NCI-H226 (cell line): ENCODE measurements at regions not wholly inside any gene's neighbourhood (a gene's known extent, or its start where the extent isn't known, plus 50 kb on each side); places are given as distances from the start of the nearest gene placed in this dataset.

Source experiments
- DNase-seq: peaks from one replicate; pipeline ENCODE4 v3.0.0-alpha.2; 2015

DNA sequence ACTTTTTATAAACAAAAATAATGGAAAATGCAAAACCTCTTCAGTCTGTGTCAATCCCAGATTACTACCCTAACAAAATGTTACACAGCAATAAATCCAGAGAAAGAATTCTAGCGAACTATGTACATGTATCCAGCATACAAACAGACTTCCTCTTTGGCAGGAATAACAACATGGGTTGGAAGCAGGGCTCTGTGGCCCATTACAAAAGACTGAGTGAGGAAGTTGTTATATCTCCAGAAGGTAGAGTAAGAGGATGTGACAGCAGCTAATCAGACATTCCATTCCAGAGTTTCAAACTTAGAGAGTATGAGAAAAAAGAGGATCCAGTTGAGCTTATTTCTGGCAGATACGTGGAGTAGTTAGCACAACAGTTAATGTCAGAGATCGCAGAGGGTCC, 294.0 kb upstream of the PLSCR5 start:
- DNase-seq = peak; percentile 55

DNA sequence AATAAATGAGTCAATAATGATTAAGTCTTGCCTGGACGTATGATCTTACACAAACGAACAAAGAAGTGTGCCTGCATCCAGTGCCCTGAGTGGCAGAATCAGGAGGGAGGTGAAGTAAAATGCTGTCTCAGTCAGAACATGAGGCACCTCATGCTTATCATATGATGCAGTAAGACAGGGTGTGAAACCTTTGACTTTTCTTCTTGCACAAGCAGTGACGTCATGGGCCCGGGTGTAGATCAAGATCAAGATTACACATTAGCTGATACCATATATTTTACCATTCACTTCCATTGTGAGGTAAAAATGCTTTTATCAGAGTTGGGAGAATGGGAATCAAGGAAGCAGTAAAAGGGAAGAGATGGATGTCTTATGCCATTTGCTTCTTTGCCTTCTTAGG, 291.6 kb upstream of the PLSCR5 start:
- DNase-seq = no peak

DNA sequence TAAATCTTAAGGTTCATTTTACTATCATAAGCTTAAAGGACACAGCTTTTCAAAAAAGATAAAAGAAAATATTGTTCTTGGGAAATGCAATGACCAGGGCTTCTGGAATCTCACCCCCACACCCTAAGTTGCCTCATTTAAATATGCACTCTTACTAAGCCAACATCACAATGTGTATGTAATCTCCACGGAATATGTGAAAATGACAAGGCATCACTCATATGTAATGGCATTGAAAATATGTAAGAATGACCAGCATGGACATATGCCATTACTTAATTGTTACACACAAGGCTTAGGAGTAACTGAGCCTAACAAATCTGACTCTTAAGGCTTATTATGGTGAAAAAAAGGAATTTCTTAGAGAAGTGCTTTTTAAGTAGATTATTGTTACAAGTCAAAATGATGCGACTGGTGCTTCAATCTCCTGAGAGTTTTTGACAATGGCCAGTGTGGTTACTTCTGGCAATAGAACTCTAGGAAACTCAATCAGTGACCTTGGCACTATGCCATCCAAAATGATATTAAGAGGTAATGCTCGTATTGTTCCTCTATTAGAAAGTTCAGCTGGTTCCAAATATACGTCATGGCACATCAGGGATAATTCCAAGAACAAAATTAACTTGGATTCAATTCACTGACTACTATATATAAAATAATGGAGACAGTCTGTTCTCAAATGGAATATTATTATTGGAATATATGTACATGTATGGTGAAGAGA, 290.0 kb upstream of the PLSCR5 start:
- DNase-seq = peak; percentile 66

DNA sequence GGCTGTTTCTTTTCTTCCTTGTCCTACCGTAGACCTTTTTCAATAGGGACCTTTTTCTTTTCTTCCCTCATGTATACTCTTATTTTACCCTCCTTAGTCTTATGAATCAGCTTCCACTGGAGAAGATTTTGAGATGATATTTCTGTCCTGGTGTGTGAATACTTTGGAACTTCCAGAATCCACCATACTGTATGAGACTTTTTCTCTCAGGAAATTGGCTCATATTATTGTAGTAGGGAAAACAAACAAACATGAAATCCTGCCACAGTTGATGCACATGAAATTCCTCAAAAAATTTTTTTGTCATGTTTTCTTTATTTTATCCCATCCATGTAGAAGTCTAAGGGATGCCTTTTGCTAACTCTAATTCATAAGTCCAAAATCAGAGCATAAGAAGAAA, 289.3 kb upstream of the PLSCR5 start:
- no peak for DNase-seq

DNA sequence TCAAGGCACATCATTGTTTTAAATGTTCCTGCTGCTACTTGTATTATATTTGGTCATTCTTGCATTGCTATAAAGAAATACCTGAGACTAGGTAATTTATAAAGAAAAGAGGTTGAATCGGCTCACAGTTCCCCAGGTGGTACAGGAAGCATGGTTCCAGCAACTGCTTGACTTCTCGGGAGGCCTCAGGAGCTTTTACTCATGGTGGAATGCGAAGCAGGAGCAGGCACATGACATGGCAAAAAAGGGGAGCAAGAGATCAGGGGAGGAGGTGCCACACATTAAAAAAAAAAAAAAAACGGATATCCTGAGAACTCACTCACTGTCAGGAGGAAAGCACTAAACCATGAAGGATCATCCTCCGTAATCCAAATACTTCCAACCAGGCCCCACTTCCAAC, 286.9 kb upstream of the PLSCR5 start:
- no peak for DNase-seq

DNA sequence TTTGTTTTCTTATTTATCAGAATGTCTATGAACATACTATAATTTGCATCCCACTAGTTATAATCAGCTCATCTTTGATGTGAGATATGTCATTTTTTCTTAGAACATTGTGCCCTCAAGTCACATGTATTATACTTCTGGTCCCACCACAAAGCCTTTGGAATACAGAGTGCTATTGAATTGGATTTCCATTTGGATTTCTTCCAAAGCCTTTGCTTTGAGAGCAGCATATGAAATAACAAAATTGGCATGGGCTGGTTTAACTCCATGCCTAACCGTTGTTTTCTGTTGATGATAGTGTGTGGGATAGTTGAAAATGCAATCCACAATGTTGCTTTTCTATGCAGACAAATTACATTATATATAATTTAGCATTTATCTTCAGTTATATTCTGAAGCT, 284.5 kb upstream of the PLSCR5 start:
- no peak for DNase-seq

DNA sequence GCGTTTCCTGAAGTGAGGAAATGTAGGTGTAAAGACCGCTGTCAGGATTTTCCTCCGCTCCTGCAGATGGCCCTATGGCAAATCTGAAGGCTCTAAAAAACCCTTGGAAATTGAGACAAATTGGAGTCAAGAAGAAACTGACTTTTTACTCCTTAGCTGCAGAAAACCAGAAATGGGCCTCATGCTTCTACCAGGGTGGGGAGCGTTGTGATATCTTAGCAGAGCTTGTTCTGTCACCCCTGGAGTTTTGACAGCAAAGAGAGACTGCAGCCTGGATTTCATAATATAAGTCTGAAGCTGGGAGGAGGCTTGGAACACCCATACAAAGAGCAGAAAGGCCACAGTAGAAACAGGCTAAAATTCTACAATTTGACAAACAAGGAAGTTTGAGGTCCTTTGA, 283.0 kb upstream of the PLSCR5 start:
- DNase-seq = no peak

DNA sequence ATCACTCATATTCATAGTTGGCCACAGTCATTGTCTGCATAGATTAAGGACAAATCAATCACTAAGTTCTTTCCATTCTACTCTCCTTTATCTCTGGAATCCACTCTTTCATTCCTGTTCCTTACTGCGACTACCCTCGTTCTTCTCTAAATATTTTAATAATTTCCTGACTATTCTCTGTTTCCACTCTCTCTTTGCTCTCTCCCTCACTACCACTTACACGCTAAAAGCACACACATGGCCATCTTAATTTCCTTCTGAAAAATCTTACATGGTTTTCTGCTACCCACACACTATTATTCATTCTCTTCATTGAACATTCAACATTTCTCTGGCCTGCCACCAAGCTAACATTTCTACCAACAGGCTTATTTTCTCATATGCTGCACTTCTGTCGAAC, 279.6 kb upstream of the PLSCR5 start:
- DNase-seq = no peak

DNA sequence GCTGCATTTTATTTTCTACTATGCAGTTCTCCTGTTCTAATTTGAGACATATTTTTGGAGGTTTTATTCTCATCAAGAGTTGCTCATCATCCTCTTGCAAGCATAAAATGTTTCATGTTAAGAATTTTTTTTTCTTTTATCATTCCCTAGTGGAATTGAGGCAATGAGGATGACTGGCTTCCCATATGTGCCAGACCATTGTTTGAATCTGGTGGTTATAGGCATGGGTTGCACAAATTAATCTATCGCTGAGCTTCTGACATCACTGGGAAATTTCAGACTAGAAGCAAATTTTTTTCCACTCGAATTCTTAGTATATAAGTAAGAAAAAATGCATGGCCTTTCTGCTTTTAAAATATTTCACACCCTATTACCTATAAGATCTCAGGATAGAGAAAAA, 279.1 kb upstream of the PLSCR5 start:
- no peak for DNase-seq

DNA sequence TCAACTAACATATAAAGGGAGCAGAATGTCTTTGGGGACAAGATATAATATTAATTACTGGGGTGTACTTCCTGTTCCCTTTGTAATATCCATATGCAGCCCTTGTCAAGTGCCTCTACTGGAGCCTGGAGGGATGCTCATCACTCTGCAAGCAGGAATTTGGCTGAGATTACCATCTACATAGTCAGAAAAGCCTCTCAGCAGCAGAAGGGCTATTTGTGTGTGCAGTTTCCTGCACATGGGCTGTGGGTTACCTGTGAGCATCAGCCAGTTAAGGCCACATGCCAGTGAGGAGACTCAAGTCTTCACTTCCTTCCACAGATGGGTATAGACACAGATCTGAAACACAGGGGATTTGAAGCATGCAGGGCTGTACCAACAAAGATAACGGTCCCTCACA, 278.1 kb upstream of the PLSCR5 start:
- no peak for DNase-seq

DNA sequence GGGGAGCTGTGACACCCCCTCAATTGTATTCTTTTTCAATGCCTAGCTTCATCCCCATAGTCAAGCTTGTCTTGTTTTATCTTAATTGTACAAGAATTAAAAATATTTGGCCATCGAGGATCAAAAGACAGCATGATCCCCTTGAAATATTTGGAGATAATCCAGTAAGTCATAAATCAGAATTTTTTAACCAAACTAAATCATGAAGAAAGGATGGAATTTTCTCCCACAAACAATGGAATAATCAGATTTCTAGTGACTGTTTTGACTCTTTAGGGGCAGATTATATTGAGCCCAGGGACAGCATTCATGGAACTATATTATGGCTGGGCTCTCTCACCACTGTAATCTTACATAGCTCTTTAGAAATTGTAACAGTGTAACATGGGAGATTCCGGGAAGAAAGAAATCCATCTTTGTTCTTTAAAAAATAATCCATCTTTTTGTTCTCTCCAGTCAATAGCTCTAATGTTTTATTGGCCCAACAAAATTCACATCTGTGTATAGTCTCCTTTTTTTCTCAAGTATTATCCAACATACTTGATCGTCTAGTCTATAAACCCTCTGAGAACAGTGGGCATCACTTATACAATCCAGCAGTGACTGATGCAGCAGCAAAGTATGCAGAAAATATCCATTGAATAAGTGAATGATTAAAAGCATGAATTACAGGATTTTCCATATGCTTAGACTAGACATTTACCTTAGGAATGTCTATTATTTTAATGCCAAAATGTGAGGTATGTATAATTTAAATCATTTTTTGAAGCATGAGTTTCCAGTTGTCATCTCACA, 277.0 kb upstream of the PLSCR5 start:
- DNase-seq = no peak

DNA sequence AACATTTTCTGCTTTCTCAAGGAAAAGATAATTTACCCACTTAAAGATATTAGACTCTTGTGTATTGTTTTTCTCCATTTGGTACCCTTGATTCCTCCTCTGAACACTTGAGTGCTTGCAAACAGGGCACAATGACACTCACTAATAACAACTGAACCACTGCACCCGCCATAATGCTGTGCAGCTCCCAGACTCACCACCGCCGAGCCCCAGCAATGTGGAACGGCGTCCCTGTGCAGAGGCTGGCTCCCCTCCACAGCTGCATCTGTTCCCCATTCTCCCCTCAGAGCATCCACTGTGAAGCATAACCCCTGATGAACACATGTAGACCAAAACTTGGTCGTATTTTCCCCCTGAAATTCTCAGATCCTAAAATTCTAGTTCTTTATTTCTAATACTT, 276.2 kb upstream of the PLSCR5 start:
- no peak for DNase-seq

DNA sequence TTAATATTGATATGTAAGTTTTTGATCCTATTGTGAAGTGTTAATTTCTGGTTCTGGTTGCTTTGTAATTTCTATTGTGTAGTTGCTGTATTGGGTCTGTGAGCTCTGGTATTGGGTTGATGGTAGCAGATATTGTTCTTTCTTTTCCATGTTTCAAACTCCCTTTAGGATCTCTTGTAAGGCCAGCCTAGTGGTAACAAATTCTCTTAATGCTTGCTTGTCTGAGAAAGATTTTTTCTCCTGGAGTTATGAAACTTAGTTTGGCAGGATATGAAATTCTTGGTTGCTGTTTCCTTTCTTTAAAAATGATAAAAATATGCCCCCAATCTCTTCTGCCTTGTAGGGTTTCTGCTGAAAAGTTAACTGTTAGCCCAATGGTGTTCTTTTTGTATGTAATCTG, 268.6 kb upstream of the PLSCR5 start:
- no peak for DNase-seq

DNA sequence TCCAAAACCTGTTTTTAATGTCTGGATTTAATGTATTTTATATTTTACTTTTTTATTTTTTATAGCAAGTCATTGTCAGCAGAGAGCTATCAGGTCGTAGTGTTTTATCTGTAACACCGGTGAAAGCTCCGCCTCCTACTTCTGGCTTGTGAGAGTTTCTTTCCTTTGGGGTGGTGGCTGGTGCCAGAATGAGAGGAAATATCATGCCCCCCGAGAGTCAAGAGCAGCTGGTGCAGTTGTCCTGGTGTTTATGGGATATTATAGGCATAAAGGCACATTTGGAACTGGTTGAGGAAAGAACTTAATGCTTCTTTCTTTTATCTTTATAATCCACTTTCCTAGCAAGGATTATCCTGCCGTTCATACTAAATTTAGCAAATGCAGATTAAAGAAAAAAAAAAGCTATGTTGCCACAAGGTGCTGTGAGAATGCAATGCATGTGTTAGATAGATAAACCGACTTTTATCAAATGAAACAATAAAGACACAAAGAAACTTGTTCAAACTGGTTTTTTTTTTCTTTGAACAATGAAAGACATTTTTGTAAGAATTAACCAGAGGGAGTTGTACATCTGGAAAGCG, 260.1 kb upstream of the PLSCR5 start:
- DNase-seq = no peak

DNA sequence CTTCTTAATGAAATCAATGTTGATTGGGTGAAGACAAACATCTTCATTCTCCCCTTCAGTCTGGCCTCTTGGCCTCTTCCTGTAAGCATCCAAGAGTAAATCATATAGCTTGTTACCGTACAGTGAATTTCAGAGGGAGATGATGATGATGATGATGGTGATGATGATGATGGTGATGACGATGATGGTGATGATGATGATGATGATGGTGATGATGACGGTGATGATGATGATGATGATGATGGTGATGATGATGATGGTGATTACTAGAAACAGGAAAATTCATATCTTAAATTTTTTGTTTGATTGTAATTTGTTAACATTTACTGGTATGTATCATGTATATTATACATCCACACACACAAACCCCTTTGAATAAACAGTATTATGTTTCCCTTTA, 256.1 kb upstream of the PLSCR5 start:
- DNase-seq = no peak

DNA sequence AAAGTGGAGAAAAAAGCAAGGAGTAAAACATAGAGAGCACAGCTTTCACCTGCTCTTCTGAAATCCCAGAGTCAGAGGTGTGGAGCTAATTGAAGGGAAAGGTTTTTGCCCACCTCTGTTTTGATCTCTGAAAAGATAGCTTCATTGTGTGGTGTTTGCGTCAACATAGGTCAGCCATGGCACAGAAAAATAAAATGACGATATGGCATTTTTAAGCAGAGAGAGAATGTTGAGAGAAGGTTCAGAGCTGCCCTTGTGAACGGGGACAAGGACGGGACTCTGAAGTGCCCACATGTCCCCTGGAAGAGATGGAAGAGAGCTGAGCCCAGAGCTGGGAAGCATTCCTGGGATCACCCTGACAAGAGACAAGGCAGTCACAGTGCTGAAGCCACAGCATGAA, 249.4 kb upstream of the PLSCR5 start:
- DNase-seq = no peak

DNA sequence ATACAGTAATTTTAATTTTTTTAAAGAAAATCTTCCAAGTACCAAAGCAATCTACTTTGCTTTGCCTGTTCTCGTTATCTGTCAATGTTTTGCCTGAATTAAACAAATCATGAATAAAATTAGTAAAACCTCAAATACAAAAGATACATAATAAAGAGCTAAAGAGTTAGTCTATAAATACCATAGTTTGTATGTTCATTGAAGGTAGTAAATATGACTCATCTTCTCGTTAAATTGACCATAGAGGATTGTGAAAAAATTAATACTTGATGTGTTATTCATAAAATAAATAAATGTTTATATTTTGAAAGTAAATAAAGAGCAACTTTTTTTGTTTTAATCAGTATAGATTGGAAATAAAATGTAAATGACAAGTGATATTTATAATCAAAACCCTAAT, 246.5 kb upstream of the PLSCR5 start:
- no peak for DNase-seq

DNA sequence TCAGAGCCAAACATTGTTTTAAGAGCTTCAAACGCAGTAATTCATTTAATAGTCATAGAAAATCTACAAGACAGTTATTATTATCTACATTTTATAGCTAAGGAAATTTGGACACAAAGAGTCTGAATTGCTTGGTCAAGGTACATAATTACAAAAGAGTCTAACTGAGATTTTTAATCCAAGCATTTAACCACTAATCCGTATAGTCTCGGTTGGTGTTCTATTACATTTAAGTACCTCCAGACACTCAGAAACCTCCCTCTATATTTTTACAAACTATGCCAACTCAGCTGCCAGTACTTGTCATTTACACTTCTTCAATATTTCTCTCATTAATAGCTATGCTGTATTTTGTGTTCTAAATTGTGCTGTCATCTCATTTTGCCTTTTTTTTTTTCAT, 240.2 kb upstream of the PLSCR5 start:
- no peak for DNase-seq

DNA sequence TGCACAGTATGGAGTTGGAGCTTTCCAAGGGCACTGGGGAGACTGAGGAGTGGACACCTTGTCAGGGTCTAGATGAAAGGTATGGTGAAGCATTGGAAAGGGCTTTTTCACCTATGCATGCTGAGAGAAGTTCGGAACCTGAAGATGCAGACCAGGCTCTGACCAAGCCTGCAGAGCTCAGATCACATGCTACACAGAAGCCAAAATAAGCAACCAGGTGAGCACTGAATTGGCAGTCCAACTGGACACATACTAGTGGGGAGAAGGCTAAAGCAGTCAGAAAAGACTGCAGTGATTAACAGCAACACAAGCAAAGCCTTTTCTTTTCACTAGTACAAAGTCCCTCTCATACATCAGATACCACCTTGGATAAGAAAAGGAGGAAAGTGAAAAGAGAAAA, 238.3 kb upstream of the PLSCR5 start:
- DNase-seq = no peak

DNA sequence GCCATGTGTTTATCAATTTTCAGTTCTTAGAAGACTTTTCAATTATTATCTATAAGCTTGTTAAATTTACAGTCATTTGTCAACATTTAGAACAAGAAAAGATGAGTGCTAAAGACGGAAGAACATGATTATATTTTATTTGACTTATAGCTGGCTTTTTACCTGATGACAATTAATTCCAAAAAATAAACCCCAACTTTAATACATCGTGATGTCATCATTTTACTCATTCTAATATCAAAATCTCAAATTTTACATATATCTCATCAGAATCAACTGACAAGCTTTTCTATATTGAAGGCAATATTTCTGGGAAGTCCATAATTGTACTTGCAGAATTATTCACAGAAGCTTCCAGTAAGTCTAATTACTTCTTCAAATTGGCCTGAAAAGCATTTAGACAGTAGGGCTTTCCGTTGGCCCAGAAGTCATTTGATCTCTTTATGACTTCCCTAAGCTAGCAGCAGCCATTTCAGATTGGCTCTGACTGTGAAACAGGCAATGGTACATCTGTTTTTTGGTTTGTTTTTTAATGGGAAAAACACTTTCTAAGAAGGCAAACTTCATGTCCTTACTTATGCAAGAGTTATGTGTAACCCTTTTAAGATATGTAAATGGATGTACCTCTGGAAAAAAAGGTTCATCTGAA, 234.7 kb upstream of the PLSCR5 start:
- no peak for DNase-seq

DNA sequence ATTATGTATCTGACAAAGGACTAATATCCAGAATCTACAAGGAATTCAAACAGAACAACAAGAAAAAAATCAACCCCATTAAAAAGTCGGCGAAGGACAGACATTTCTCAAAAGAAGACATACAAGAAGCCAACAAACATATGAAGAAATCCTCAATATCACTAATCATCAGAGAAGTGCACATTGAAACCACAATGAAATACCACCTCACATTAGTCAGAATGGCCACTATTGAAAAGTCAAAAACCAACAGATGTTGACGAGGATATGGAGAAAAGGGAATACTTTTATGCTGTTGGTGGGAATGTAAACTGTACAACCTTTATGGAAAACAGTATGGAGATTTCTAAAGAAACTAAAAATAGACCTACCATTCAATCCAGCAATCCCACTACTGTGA, 233.1 kb upstream of the PLSCR5 start:
- no peak for DNase-seq

DNA sequence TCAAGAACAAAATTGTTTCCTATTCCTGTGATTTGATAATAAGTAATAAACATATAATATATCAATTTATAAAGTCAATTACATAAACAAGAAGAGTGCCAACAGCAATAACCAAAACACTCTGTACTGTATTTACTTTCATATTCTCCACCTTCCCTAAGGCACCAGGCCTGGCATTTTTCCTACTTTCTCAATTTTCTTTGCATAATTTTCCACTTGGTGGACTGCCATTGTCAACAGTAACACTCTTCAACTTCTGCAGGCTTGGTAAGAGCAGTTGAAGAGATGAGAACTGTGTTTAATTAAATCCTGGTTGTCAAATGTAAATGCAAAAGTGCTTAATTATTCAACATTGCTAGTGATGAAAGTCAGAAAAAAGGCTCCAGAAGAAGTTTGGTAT, 229.8 kb upstream of the PLSCR5 start:
- DNase-seq = no peak

DNA sequence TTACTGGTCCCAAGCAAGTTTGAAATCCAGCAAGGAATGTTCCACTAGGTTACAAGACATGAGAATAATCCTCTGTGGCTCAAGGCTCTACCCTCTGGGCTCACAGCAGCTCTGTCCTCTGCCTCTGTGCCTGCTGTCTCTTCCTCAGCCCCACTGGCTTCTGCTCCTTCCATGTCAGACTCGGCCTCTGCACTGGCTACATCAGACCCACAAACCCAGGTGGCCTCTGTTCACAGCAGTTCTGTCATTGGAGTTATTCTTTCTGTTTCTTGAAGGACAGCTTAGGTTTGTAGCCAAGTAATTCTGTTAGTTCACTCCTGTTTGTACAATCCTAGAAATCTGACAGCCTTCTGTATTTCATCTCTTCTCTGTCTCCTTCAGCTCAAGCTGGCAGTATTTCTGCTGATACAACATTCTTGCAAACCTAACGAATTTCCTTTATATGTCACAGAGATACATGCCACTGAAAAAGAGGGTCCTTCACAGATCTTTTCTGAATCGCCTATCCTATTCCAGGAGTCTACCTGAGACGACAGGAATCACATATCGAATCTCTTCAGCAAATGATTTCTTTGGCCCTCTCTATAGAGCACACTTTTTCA, 227.8 kb upstream of the PLSCR5 start:
- no peak for DNase-seq

DNA sequence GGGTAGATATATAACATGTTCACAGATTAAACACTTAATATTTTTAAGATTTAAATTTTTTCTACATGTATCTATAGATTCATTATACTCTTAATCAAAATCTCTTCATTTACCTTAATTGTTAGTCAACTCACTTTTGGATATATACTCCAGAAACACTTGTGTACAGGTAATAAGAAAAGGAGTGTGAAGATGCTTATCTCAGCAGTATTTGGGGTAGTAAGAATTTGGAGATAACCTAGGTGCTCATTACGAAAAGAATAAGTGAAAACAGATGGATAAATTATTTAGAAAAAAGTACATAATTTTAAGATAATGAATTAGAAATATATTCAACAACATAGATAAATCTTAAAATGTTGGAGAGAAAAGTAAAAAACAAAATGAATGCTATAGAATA, 226.5 kb upstream of the PLSCR5 start:
- no peak for DNase-seq
